IMR-90 (cell line): ENCODE measurements at regions not wholly inside any gene's neighbourhood (a gene's known extent, or its start where the extent isn't known, plus 50 kb on each side); places are given as distances from the start of the nearest gene placed in this dataset.

ENCODE experiments used
- ATAC-seq: fragments of 200-7000 bp; cut with Tn5 transposase; 2 replicates; pipeline ENCODE4 v1.9.1; 2020; ENCODE audit warnings: low read depth, mild to moderate bottlenecking, moderate library complexity
- BruUV-seq: library from RNA; stranded (reverse); fragments of 400-500 nt; replicated peaks from 2 replicates; lab custom pipeline; 2021; lab: Mats Ljungman, UMichigan
- CTCF ChIA-PET: fragments of 300-600 bp; formaldehyde crosslinking; extraction: SDS; loops from one replicate; lab custom pipeline; 2021; ENCODE audit warnings: antibody characterized with exemption; lab: Yijun Ruan, JAX
- POLR2A ChIA-PET: fragments of 300-600 bp; sonication (Branson Sonifier 250); formaldehyde crosslinking; loops from one replicate; lab custom pipeline; 2022; ENCODE audit warnings: antibody characterized with exemption; ENCODE audit not compliant: unreplicated experiment; lab: Charles Lee
- DNase-seq: peaks from one replicate; pipeline ENCODE4 v3.0.0; 2013
- H2AFZ ChIP-seq: replicated peaks from 2 replicates; pipeline ENCODE3; 2013; ENCODE audit warnings: low read length, mild to moderate bottlenecking; ENCODE audit not compliant: poor library complexity
- H2AK5ac ChIP-seq: 2 replicates; pipeline ENCODE4 v1.6.1; 2013; ENCODE audit warnings: low read depth, low read length, inconsistent platforms
- H2AK9ac ChIP-seq: replicated peaks from 2 replicates; pipeline ENCODE3; 2013; ENCODE audit warnings: mild to moderate bottlenecking, low read depth, low read length, moderate library complexity; ENCODE audit not compliant: poor library complexity
- H2BK120ac ChIP-seq: 2 replicates; pipeline ENCODE4 v1.6.1; 2013; ENCODE audit warnings: low read depth, low read length, inconsistent platforms
- H2BK15ac ChIP-seq: 3 replicates; pipeline ENCODE4 v1.6.1; 2013; ENCODE audit warnings: low read depth, low read length, inconsistent platforms
- H2BK20ac ChIP-seq: 2 replicates; pipeline ENCODE4 v1.6.1; 2013; ENCODE audit warnings: low read depth, mild to moderate bottlenecking, inconsistent platforms, low read length, moderate library complexity
- H2BK5ac ChIP-seq: 2 replicates; pipeline ENCODE4 v1.6.1; 2013; ENCODE audit warnings: mild to moderate bottlenecking, low read depth, low read length, inconsistent platforms; ENCODE audit not compliant: poor library complexity, severe bottlenecking
- H3K14ac ChIP-seq: replicated peaks from 2 replicates; pipeline ENCODE4 v1.6.1; 2013; ENCODE audit warnings: low read depth, low read length, inconsistent platforms
- H3K18ac ChIP-seq: 2 replicates; pipeline ENCODE4 v1.6.1; 2013; ENCODE audit warnings: low read depth, low read length, control low read depth
- H3K23ac ChIP-seq: 2 replicates; pipeline ENCODE4 v1.6.1; 2013; ENCODE audit warnings: low read depth, low read length, inconsistent platforms
- H3K27ac ChIP-seq: 2 replicates; pipeline ENCODE4 v1.5.1; 2013; ENCODE audit warnings: mild to moderate bottlenecking, control low read depth, low read length; ENCODE audit not compliant: insufficient read depth
- H3K27me3 ChIP-seq: 2 replicates; pipeline ENCODE4 v1.6.1; 2013; ENCODE audit warnings: low read length; ENCODE audit not compliant: control insufficient read depth, insufficient read depth
- H3K36me3 ChIP-seq: 2 replicates; pipeline ENCODE4 v1.6.1; 2013; ENCODE audit warnings: low read length, mixed read lengths; ENCODE audit not compliant: control insufficient read depth, insufficient read depth
- H3K4ac ChIP-seq: 2 replicates; pipeline ENCODE4 v1.6.1; 2013; ENCODE audit warnings: low read depth, low read length, inconsistent platforms
- H3K4me1 ChIP-seq: 2 replicates; pipeline ENCODE4 v1.6.1; 2013; ENCODE audit warnings: low read length, mixed read lengths; ENCODE audit not compliant: control insufficient read depth, insufficient read depth
- H3K4me2 ChIP-seq: 2 replicates; pipeline ENCODE4 v1.6.1; 2013; ENCODE audit warnings: low read depth, mild to moderate bottlenecking, control low read depth, low read length, moderate library complexity
- H3K4me3 ChIP-seq: 2 replicates; pipeline ENCODE4 v1.5.1; 2013; ENCODE audit warnings: low read depth, mild to moderate bottlenecking, control low read depth, low read length, moderate library complexity; ENCODE audit not compliant: insufficient read depth
- H3K56ac ChIP-seq: 2 replicates; pipeline ENCODE4 v1.6.1; 2013; ENCODE audit warnings: low read length, inconsistent platforms; ENCODE audit not compliant: insufficient read depth; ENCODE audit errors: extremely low read depth
- H3K79me1 ChIP-seq, 2 experiments: 2 replicates each; pipeline ENCODE4 v1.6.1; 2013; ENCODE audit warnings: low read length in 2 of 2, inconsistent platforms in 1 of 2, low read depth in 1 of 2
- H3K9ac ChIP-seq: 2 replicates; pipeline ENCODE4 v1.6.1; 2013; ENCODE audit warnings: low read depth, low read length, control low read depth
- H3K9me1 ChIP-seq: 2 replicates; pipeline ENCODE4 v1.6.1; 2013; ENCODE audit warnings: low read length, inconsistent platforms; ENCODE audit not compliant: insufficient read depth
- H3K9me3 ChIP-seq: 2 replicates; pipeline ENCODE4 v1.6.1; 2013; ENCODE audit warnings: low read length; ENCODE audit not compliant: control insufficient read depth, insufficient read depth
- H4K20me1 ChIP-seq: 2 replicates; pipeline ENCODE4 v1.6.1; 2013; ENCODE audit warnings: low read length, inconsistent platforms; ENCODE audit not compliant: insufficient read depth
- H4K5ac ChIP-seq: 2 replicates; pipeline ENCODE4 v1.6.1; 2013; ENCODE audit warnings: mild to moderate bottlenecking, low read depth, low read length, control low read depth
- H4K8ac ChIP-seq, 2 experiments: 2 replicates each; pipeline ENCODE4 v1.6.1; 2013; ENCODE audit warnings: low read depth in 2 of 2, low read length in 2 of 2, control low read depth in 1 of 2, inconsistent platforms in 1 of 2
- H4K91ac ChIP-seq: 2 replicates; pipeline ENCODE4 v1.6.1; 2013; ENCODE audit warnings: low read depth, low read length, inconsistent platforms; ENCODE audit not compliant: insufficient read depth
- BHLHE40 ChIP-seq: fragments of 150-350 bp; IDR thresholded peaks from 2 replicates; pipeline ENCODE4 v1.6.1; 2016; ENCODE audit warnings: mild to moderate bottlenecking, low read depth, low read length
- CEBPB ChIP-seq: IDR thresholded peaks from 2 replicates; pipeline ENCODE4 v1.6.1; 2012; ENCODE audit warnings: low read depth, low read length, improper control_type of control experiment
- CHD1 ChIP-seq: IDR thresholded peaks from 2 replicates; pipeline ENCODE4 v1.6.1; 2012; ENCODE audit warnings: low read depth, low read length, improper control_type of control experiment
- ELK1 ChIP-seq: fragments of 150-350 bp; IDR thresholded peaks from 2 replicates; pipeline ENCODE4 v1.6.1; 2016; ENCODE audit warnings: low read depth, mild to moderate bottlenecking, low read length, moderate library complexity, borderline replicate concordance
- MAFK ChIP-seq: IDR thresholded peaks from 2 replicates; pipeline ENCODE4 v1.6.1; 2012; ENCODE audit warnings: low read depth, low read length, improper control_type of control experiment
- MAZ ChIP-seq: IDR thresholded peaks from 2 replicates; pipeline ENCODE4 v1.6.1; 2012; ENCODE audit warnings: low read depth, mild to moderate bottlenecking, low read length, improper control_type of control experiment, moderate library complexity, borderline replicate concordance
- NFE2L2 ChIP-seq: fragments of 150-350 bp; IDR thresholded peaks from 2 replicates; pipeline ENCODE4 v1.6.1; 2016; ENCODE audit warnings: low read depth, mild to moderate bottlenecking, low read length
- RAD21 ChIP-seq: IDR thresholded peaks from 2 replicates; pipeline ENCODE4 v1.6.1; 2012; ENCODE audit warnings: low read length, improper control_type of control experiment
- RFX5 ChIP-seq: IDR thresholded peaks from 2 replicates; pipeline ENCODE4 v1.8.0; 2012; ENCODE audit warnings: low read depth, mild to moderate bottlenecking, low read length, moderate library complexity
- SMC3 ChIP-seq: fragments of 150-350 bp; IDR thresholded peaks from 2 replicates; pipeline ENCODE4 v1.6.1; 2016; ENCODE audit warnings: low read depth, mild to moderate bottlenecking, antibody characterized with exemption, low read length, moderate library complexity
- USF2 ChIP-seq: fragments of 150-350 bp; IDR thresholded peaks from 2 replicates; pipeline ENCODE4 v1.6.1; 2017; ENCODE audit warnings: mild to moderate bottlenecking, antibody characterized with exemption, low read length, low read depth
- WGBS, 2 experiments: methylation state at CpG; one replicate each; pipeline versions ENCODE4 v1.1.5 to v1.1.7; 2013; ENCODE audit warnings: missing lambda C conversion rate in 2 of 2; ENCODE audit not compliant: insufficient read length in 1 of 2; ENCODE audit errors: extremely low coverage in 2 of 2; 5-methylcytosine and 5-hydroxymethylcytosine counted together
- dilution Hi-C: fragments of 300-500 bp; cut with HindIII; formaldehyde crosslinking; loops from one replicate; pipeline ENCODE4 v1.14.3; 2018; ENCODE audit warnings: low sequenced_read_pairs; ENCODE audit not compliant: unreplicated experiment
- in situ Hi-C: fragments of 300-500 bp; cut with MboI; formaldehyde crosslinking; loops from 3 replicates; pipeline ENCODE4 v1.14.3; 2019; ENCODE audit warnings: low sequenced_read_pairs, inconsistent platforms, mixed read lengths
- intact Hi-C: fragments of 100-400 bp; cut with micrococcal nuclease; formaldehyde crosslinking; loops from 2 replicates; pipeline ENCODE4 v1.10.0; 2022
- TF ChIP-seq, protein P1 (sequence below): conservative IDR thresholded peaks from 2 replicates; pipeline ENCODE4 v1.5.1; 2012; ENCODE audit warnings: mild to moderate bottlenecking, low read depth, low read length, improper control_type of control experiment

DNA sequence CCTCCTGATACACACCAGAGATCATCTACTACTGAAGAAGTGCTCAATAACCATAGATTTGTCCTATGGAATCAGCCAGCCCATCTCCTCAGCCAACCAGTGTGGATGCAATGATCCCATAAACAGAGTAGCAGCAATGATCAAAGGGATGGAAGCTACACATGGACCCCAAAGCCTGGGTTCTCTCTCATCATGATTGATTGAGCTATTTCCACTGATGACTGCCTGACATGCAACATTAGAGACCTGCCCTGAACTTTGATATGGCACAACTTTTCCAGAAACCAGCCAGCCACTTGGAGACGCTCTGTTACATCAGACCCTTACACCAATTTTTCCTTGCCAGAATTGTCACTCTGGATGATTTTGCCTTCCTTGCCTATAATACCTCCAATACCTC is 471.6 kb downstream of the BUD13 start:
- dilution Hi-C loops: no loop called here
- Histone ChIP-seq H2BK5ac (no peak overlapping the region), H3K9ac (no peak overlapping the region), H2BK20ac (no peak overlapping the region), H3K79me1 (no peaks in the 10 kb centered on the region), H3K27me3 (no peaks in the 10 kb centered on the region), H3K9me3 (no peaks in the 10 kb centered on the region), H3K56ac (no peak overlapping the region), H2AK9ac (no peak overlapping the region), H3K4me1 (no peaks in the 10 kb centered on the region), H3K4me2 (no peak overlapping the region), H4K20me1 (no peaks in the 10 kb centered on the region), H4K5ac (no peak overlapping the region), H3K14ac (no peak overlapping the region), H2AFZ (no peak overlapping the region), H2BK15ac (no peak overlapping the region), H3K4ac (no peak overlapping the region), H3K36me3 (no peaks in the 10 kb centered on the region), H4K91ac (no peak overlapping the region), H3K18ac (no peak overlapping the region), H3K27ac (no peak overlapping the region), H2BK120ac (no peak overlapping the region), H2AK5ac (no peak overlapping the region), H3K4me3 (no peak overlapping the region), H3K23ac (no peak overlapping the region), H4K8ac (no peak overlapping the region), H3K9me1 (no peaks in the 10 kb centered on the region)
- DNase-seq: no peak
- ChIA-PET POLR2A (no interaction called here), CTCF (no interaction called here)
- no peak for TF ChIP-seq CEBPB
- TF ChIP-seq RAD21: no peak
- no peak for TF ChIP-seq MAZ
- no peak for TF ChIP-seq USF2
- TF ChIP-seq SMC3: no peak
- no peak for TF ChIP-seq CHD1
- TF ChIP-seq ELK1: no peak
- TF ChIP-seq, protein P1, sequence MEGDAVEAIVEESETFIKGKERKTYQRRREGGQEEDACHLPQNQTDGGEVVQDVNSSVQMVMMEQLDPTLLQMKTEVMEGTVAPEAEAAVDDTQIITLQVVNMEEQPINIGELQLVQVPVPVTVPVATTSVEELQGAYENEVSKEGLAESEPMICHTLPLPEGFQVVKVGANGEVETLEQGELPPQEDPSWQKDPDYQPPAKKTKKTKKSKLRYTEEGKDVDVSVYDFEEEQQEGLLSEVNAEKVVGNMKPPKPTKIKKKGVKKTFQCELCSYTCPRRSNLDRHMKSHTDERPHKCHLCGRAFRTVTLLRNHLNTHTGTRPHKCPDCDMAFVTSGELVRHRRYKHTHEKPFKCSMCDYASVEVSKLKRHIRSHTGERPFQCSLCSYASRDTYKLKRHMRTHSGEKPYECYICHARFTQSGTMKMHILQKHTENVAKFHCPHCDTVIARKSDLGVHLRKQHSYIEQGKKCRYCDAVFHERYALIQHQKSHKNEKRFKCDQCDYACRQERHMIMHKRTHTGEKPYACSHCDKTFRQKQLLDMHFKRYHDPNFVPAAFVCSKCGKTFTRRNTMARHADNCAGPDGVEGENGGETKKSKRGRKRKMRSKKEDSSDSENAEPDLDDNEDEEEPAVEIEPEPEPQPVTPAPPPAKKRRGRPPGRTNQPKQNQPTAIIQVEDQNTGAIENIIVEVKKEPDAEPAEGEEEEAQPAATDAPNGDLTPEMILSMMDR: no peak
- TF ChIP-seq NFE2L2: no peak
- TF ChIP-seq RFX5: no peak
- TF ChIP-seq BHLHE40: no peak
- TF ChIP-seq MAFK: no peak
- no TSS peak for BruUV-seq
- intact Hi-C loops: no loop called here
- WGBS, 2 experiments: no CpG with 5 or more reads among the region's 1 CpG
- no peak for ATAC-seq
- in situ Hi-C loops: no loop called here
